ENCODE measurements at regions not wholly inside any gene's neighbourhood (a gene's known extent, or its start where the extent isn't known, plus 50 kb on each side); places are given as distances from the start of the nearest gene placed in this dataset.
"Not testable (repeated sequence)": the region's sequence is repeated elsewhere in the genome, so short reads cannot be mapped to it uniquely, and the experiment has no call there.

DNA sequence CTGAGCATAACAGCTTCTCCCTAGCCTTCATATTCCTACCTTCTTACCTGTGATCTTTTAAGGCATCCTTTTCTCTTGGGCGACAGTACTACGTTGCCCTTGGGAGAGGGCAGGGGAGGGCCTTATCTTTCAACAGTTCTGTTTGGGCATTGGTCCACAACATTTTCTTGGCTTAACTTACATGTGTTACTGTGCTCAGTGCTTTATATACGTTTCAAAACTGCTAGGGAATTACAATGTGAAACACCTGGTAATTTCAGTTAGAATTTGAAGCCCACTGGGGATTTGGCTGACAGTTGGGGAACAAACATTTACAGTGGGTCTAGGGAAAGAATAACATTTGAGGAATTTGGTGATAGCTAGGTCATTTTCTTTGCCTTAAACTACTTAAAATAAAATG, 667.1 kb downstream of the PRIM2 start:
- not testable (repeated sequence) for TF ChIP-seq POLR2AphosphoS5 (IDR thresholded peaks at IDR 0.05; ENCODE audit: insufficient read depth in 1 of 2, low read depth in 1 of 2); CTCF (IDR thresholded peaks at IDR 0.05)

Measured in vagina (tissue), 2 donors.